Spinal cord (tissue), 9 donors: ENCODE measurements at regions not wholly inside any gene's neighbourhood (a gene's known extent, or its start where the extent isn't known, plus 50 kb on each side); places are given as distances from the start of the nearest gene placed in this dataset.
A peak's percentile ranks its signal among the peaks of the same experiment; 100 is the strongest.

Source experiments
- DNase-seq, 6 donors: peaks; one replicate each; pipeline versions ENCODE4 v3.0.0 to v3.0.0-alpha.2; 2013 to 2015; ENCODE audit warnings: low spot score in 6 of 6, low read depth in 4 of 6
- H3K27ac ChIP-seq: one replicate; pipeline ENCODE4 v1.5.1; 2013; ENCODE audit warnings: low read depth, low read length, control low read depth
- H3K27me3 ChIP-seq: one replicate; pipeline ENCODE4 v1.6.1; 2013; ENCODE audit warnings: low read length; ENCODE audit not compliant: control insufficient read depth, insufficient read depth
- H3K36me3 ChIP-seq: one replicate; pipeline ENCODE4 v1.6.1; 2013; ENCODE audit warnings: low read length; ENCODE audit not compliant: control insufficient read depth, insufficient read depth
- H3K4me1 ChIP-seq: one replicate; pipeline ENCODE4 v1.6.1; 2013; ENCODE audit warnings: low read length; ENCODE audit not compliant: control insufficient read depth, insufficient read depth
- H3K4me3 ChIP-seq: one replicate; pipeline ENCODE4 v1.5.1; 2013; ENCODE audit warnings: low read depth, low read length, control low read depth
- H3K9me3 ChIP-seq: one replicate; pipeline ENCODE4 v1.6.1; 2013; ENCODE audit warnings: low read length; ENCODE audit not compliant: control insufficient read depth, insufficient read depth
- WGBS: methylation state at CpG from one replicate; pipeline ENCODE4 v1.1.5; 2013; ENCODE audit warnings: missing lambda C conversion rate; ENCODE audit not compliant: insufficient coverage; 5-methylcytosine and 5-hydroxymethylcytosine counted together
- donor health status: healthy.

DNA sequence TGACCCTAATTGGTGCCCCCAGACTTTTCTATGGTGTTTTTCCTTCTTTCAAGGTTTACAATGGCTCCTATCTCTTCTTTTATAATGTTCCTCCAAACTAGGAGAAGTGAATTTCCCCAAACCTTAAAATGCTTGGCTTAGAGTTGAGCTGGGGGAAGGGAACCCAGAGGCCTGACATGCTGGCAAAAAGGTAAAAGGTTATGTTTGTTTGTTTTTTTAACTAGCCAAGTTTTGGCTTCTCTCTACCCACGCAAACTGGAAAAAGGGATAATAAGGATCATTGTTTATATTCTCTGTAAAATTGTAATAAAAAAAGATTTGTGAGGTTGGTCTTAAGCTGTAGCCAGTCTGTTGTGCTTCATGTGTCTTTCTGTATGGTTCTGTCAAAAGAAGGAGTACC lies 477.0 kb downstream of the IPMK start:
- Histone ChIP-seq H3K4me1 (no peaks in the 10 kb centered on the region), H3K27ac (no peak overlapping the region), H3K36me3 (no peaks in the 10 kb centered on the region), H3K27me3 (no peaks in the 10 kb centered on the region), H3K4me3 (no peak overlapping the region), H3K9me3 (no peaks in the 10 kb centered on the region)
- 100% methylated on average over 1 of the region's 1 CpG for WGBS
- DNase-seq: no peak

DNA sequence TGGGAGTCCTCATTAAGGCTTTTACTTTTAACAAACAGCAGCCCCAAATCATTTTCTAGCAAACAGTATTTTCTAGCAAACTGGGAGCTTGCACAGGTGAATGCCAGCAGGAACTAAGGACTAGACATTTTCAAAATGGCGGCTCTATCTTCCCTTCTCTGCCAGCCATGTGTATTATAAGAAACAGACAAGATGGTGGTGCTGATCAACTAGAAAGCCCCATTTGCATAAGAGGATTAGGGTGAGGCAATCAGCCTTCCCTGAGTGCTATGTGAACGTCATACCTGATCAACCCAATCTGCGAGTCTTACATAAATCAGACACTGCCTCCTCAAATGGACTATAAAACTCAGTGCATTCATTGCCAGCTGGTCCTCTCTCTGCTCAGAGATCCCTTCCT lies 479.6 kb downstream of the IPMK start:
- no peaks in the 10 kb centered on the region for H3K36me3 ChIP-seq
- no peaks in the 10 kb centered on the region for H3K27me3 ChIP-seq
- DNase-seq: no peak
- no peaks in the 10 kb centered on the region for H3K4me1 ChIP-seq
- WGBS: 96% methylated on average over 2 of the region's 3 CpGs
- H3K9me3 ChIP-seq: no peaks in the 10 kb centered on the region
- H3K27ac ChIP-seq: no peak overlapping the region
- no peak overlapping the region for H3K4me3 ChIP-seq

DNA sequence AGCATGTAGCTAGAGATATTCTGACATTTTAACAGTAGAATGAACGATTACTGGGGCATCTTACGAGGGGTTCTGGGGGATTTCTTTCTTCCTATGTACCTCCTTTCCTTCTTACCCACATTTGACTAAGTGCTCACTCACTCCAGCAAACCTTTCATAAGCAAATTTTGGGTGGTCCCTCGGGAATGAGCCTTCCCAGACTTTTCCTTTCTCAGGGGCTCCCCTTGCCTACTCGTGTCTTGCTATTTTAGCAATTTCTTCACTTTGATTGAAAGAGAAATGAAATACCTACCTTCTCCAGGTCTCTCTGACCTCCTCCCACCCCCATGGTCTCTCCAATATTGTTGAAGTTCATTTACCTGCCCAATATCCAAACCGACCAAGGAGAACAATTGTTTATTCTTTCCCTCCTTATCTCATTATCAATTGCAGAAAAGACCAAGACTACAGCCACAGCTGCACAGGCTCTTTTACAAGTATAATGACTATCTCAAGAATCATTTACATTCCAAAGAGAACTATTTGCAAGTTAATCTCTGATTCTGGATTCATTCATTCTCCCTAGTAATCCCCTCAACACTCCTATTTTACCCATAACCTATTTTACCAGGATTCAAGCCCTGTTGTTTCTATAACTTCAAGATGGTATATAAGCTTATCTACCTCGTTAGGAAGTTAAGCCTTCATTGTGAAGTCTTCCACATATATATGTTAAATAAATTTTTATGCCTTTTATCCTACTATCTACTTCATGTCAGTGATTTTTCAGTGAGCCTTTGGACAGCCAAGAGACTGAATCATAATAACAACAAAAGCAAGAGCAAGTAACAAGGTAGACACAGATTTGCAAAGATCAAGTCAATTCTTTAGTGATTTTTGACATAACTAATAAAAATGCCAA lies 480.6 kb downstream of the IPMK start:
- Histone ChIP-seq H3K27ac (no peak overlapping the region), H3K4me3 (no peak overlapping the region), H3K36me3 (no peaks in the 10 kb centered on the region), H3K9me3 (no peaks in the 10 kb centered on the region), H3K27me3 (no peaks in the 10 kb centered on the region), H3K4me1 (no peaks in the 10 kb centered on the region)
- 6% methylated on average over 2 of the region's 6 CpGs for WGBS
- DNase-seq: peak in 1 of 6 donors; percentile 2

DNA sequence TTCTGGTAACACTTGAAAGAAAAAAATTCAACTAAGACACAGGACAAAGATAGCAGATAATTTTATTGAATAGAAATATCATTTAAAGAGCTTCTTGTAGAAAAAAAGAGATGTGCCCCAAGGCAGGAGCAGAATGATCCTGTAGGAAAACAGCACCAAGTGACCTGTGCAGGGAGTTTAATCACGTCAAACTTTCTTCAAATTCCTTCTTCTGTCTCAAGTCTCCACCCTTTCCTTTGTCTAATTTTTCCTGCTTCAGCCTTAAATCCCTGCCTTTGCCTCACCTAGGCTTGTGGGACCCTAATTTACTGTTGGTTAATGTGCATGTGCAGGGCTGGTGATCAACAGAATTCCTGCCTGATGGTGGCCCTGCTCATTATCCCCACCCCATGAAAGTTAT lies 481.4 kb downstream of the IPMK start:
- Histone ChIP-seq H3K36me3 (no peaks in the 10 kb centered on the region), H3K27me3 (no peaks in the 10 kb centered on the region), H3K4me1 (no peaks in the 10 kb centered on the region), H3K4me3 (no peak overlapping the region), H3K9me3 (no peaks in the 10 kb centered on the region), H3K27ac (no peak overlapping the region)
- 25% methylated on average over 1 of the region's 1 CpG for WGBS
- no peak for DNase-seq

DNA sequence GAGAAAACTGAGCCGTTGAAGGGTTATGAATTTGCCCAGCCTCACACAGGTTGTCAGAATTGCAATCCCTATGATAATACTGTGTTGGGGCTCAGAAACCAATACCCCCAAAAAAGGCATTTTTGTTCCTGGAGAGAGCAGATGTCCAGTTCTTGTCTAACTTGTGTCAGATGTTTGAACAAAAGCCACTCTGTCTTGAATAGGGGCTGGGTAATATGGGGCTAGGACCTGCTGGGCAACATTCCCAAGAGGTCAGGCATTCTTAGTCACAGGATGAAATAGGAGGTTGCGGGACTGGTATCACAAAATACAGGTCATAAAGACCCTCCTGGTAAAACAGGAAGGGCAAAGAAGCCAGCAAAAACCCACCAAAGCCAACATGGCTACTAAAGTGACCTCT lies 482.1 kb downstream of the IPMK start:
- Histone ChIP-seq H3K27ac (no peak overlapping the region), H3K9me3 (no peaks in the 10 kb centered on the region), H3K4me1 (no peaks in the 10 kb centered on the region), H3K4me3 (no peak overlapping the region), H3K27me3 (no peaks in the 10 kb centered on the region), H3K36me3 (no peaks in the 10 kb centered on the region)
- 90% methylated on average over 2 of the region's 2 CpGs for WGBS
- no peak for DNase-seq

DNA sequence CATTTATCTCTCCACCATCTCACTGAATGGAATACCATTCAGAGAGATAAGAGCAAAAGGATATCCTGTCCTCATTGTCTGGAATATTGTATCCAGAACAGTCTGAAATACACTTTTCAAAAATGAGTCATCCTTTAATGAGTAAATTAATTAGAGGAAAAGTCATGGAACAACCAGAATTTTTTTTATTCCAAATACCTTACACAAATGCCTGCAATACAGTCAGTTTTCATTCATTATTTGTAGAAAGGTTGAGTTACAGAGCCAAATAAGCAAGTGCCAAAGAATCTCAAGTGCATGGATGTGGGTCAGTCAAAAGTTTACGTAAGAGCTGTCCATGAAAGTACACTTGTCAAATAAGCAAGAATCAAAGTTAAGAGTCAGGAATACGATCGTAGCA lies 482.6 kb downstream of the IPMK start:
- no peaks in the 10 kb centered on the region for H3K9me3 ChIP-seq
- H3K27me3 ChIP-seq: no peaks in the 10 kb centered on the region
- no peak overlapping the region for H3K27ac ChIP-seq
- no peaks in the 10 kb centered on the region for H3K4me1 ChIP-seq
- H3K36me3 ChIP-seq: no peaks in the 10 kb centered on the region
- 95% methylated on average over 3 of the region's 3 CpGs for WGBS
- no peak for DNase-seq
- H3K4me3 ChIP-seq: no peak overlapping the region

DNA sequence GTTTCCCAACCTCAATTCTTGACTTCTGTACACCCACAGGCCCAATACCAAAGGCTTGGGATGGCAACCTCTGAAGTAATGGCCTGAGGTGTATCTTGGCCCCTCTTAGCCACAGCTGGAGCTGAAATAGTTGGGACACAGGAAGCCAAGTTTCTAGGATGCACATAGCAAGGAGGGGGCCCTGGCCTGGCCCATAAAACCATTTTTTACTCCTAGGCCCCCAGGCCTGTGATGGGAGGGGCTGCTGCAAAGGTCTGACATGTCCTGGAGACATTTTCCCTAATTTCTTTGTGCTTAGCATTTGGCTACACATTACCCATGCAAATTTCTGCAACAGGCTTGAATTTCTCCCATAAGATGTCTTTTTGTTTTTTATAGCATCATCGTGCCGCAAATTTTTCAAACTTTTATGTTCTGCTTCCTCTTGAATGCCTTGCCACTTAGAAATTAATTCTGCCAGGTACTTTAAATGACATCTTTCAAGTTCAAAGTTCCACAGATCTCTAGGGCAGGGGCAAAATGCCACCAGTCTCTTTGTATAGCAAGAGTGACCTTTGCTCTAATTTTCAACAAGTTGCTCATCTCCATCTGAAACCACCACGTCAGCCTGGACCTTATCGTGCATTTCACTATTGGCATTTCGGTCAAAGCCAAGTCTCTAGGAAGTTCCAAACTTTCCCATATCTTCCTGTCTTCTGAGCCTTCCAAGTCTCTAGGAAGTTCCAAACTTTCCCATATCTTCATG lies 490.8 kb downstream of the IPMK start:
- Histone ChIP-seq H3K27ac (no peak overlapping the region), H3K4me1 (no peaks in the 10 kb centered on the region), H3K9me3 (peaks cover 2% of the 10 kb centered on the region), H3K27me3 (no peaks in the 10 kb centered on the region), H3K36me3 (no peaks in the 10 kb centered on the region), H3K4me3 (no peak overlapping the region)
- WGBS: 66% methylated on average over 4 of the region's 5 CpGs
- no peak for DNase-seq

DNA sequence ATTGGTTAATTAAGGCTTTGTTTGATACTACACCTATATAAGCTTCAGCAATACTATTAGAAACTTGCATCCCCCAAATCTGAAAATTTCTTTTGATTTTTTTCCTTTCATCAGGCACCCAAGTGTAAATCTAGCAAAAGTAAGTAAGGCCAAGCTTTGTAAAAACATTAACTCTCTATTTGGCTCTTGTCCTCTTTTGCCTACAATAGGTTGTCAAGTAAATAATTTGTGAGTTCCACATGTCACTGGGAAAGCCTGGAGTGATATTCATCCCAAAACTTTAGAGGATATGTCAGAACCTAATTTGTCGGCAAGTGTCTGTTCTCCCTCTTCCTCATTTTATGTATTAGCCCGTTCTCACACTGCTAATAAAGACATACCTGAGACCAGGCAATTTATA lies 492.4 kb downstream of the IPMK start:
- H3K4me3 ChIP-seq: no peak overlapping the region
- no peak for DNase-seq
- WGBS: 100% methylated on average over 1 of the region's 2 CpGs

DNA sequence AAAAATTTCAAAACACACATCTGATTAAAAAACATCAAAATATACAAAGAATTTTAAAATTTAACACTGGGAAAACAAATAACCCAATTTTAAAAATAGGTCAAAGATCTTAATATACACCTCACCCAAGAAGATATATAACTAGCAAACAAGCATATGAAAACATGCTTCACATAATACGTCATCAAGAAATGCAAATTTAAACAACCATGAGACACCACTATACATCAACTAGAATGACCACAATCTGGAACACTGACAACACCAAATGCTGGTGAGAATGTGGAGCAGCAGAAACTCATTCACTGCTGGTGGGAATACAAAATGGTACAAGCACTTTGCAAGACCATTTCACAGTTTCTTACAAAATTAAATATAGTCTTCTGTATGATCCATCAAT lies 498.4 kb downstream of the IPMK start:
- H3K27me3 ChIP-seq: no peaks in the 10 kb centered on the region
- H3K36me3 ChIP-seq: no peaks in the 10 kb centered on the region
- no peak overlapping the region for H3K27ac ChIP-seq
- no peak for DNase-seq
- WGBS: no CpG with 5 or more reads among the region's 1 CpG
- no peak overlapping the region for H3K4me3 ChIP-seq
- H3K4me1 ChIP-seq: no peaks in the 10 kb centered on the region
- peaks cover 2% of the 10 kb centered on the region for H3K9me3 ChIP-seq

More for the DNA sequence above, 492.4 kb downstream of the IPMK start:
- Histone ChIP-seq H3K4me1 (no peaks in the 10 kb centered on the region), H3K27ac (no peak overlapping the region), H3K9me3 (peaks cover 2% of the 10 kb centered on the region), H3K36me3 (no peaks in the 10 kb centered on the region), H3K27me3 (no peaks in the 10 kb centered on the region)

DNA sequence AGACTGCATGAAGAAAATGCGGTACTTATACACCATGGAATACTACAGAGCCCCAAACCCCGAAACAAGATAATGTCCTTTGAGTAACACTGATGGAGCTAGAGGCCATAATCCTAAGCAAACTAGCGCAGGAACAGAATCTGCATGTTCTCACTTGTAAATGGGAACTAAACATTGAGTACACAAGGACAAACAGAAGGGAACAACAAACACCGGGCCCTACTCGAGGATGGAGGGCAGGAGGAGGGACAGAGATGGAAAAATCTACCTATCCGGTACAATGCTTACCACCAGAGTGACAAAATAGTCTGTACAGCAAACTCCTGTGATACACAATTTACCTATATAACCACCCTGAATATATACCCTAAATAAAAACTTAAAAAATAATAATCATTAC lies 507.9 kb downstream of the IPMK start:
- DNase-seq: no peak
- no peak overlapping the region for H3K4me3 ChIP-seq
- H3K9me3 ChIP-seq: no peaks in the 10 kb centered on the region
- no peaks in the 10 kb centered on the region for H3K36me3 ChIP-seq
- H3K27me3 ChIP-seq: no peaks in the 10 kb centered on the region
- no peak overlapping the region for H3K27ac ChIP-seq
- 96% methylated on average over 3 of the region's 6 CpGs for WGBS
- H3K4me1 ChIP-seq: no peaks in the 10 kb centered on the region
